GM21526 (cell line): ENCODE measurements at regions not wholly inside any gene's neighbourhood (a gene's known extent, or its start where the extent isn't known, plus 50 kb on each side); places are given as distances from the start of the nearest gene placed in this dataset.
"Not testable (repeated sequence)": the region's sequence is repeated elsewhere in the genome, so short reads cannot be mapped to it uniquely, and the experiment has no call there.

Experiments used
- ATAC-seq: cut with Tn5 transposase; IDR thresholded peaks from one replicate; pipeline ENCODE4 v1.9.1; 2021; ENCODE audit warnings: moderate library complexity; ENCODE audit not compliant: unreplicated experiment, low FRiP score

GRCh38 chr6:170151321-170151771, 139.5 kb downstream of the DLL1 start:
- no peak for ATAC-seq

GRCh38 chr6:170150590-170150945, 140.3 kb downstream of the DLL1 start:
- no peak for ATAC-seq

GRCh38 chr6:170149681-170150589, 140.9 kb downstream of the DLL1 start:
- no peak for ATAC-seq

GRCh38 chr6:170148709-170149470, 142.0 kb downstream of the DLL1 start:
- no peak for ATAC-seq

GRCh38 chr6:170147832-170148708, 142.8 kb downstream of the DLL1 start:
- peak; percentile 55 for ATAC-seq

- peak; percentile 10 for ATAC-seq
These were observed 143.7 kb downstream of the DLL1 start for GRCh38 chr6:170147056-170147787.

- no peak for ATAC-seq
These were observed 144.2 kb downstream of the DLL1 start for GRCh38 chr6:170146640-170147039.

GRCh38 chr6:170146131-170146530, 144.7 kb downstream of the DLL1 start:
- ATAC-seq, result not testable (repeated sequence)

GRCh38 chr6:170145716-170146115, 145.2 kb downstream of the DLL1 start:
- ATAC-seq, result not testable (repeated sequence)

GRCh38 chr6:170145272-170145592, 145.6 kb downstream of the DLL1 start:
- ATAC-seq, result no peak

GRCh38 chr6:170144571-170145271, 146.2 kb downstream of the DLL1 start:
- ATAC-seq, result no peak

GRCh38 chr6:170143401-170144150, 147.3 kb downstream of the DLL1 start:
- ATAC-seq, result no peak

- ATAC-seq, result no peak
These were observed 148.3 kb downstream of the DLL1 start for GRCh38 chr6:170142559-170142958.

GRCh38 chr6:170141061-170141460, 149.8 kb downstream of the DLL1 start:
- ATAC-seq, result not testable (repeated sequence)

GRCh38 chr6:170140129-170140528, 150.7 kb downstream of the DLL1 start:
- ATAC-seq, result no peak

GRCh38 chr6:170139531-170139930, 151.3 kb downstream of the DLL1 start:
- ATAC-seq, result no peak

GRCh38 chr6:170139046-170139445, 151.8 kb downstream of the DLL1 start:
- not testable (repeated sequence) for ATAC-seq
